ENCODE measurements at regions not wholly inside any gene's neighbourhood (a gene's known extent, or its start where the extent isn't known, plus 50 kb on each side); places are given as distances from the start of the nearest gene placed in this dataset.

DNA sequence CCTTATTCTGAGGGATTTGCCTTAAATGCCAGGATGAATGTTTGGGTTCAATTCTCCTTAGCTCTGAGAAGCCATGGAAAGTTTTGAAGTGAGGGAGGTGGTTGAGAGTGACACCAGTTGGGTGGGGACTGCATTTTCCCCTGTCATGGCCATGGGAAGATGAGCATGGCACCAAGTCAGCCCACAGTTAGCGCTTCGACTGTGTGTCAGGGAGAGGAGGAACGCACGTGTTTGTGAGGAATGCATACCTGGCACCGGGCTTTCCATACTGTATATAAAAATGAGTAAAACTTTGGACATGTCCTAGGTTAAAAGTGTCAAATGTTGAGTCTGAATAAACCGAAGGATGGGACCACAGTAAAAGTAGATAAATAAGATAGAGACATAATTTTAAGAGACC lies 187.5 kb upstream of the KL start:
- DNase-seq (ENCODE audit: low read depth), result no peak

DNA sequence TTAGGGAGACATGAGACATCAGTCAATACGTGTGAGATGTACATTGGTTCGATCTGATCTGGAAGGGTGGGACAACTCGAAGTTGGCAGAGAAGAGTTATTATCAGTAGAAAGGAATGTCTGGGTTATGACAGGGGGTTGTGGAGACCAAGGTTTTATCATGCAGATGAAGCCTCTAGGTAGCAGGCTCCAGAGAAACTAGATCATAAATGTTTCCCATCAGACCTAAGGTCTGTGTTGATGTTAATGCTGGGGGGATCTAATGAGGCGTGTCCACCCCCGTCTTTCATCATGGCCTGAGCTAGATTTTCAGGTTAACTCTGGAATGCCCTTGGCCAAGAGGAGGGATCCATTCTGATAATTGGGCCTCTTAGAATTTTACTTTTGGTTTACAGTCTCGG lies 187.0 kb upstream of the KL start:
- no peak overlapping the region for H3K4me3 ChIP-seq (ENCODE audit: low read length)
- TF ChIP-seq, protein P1, sequence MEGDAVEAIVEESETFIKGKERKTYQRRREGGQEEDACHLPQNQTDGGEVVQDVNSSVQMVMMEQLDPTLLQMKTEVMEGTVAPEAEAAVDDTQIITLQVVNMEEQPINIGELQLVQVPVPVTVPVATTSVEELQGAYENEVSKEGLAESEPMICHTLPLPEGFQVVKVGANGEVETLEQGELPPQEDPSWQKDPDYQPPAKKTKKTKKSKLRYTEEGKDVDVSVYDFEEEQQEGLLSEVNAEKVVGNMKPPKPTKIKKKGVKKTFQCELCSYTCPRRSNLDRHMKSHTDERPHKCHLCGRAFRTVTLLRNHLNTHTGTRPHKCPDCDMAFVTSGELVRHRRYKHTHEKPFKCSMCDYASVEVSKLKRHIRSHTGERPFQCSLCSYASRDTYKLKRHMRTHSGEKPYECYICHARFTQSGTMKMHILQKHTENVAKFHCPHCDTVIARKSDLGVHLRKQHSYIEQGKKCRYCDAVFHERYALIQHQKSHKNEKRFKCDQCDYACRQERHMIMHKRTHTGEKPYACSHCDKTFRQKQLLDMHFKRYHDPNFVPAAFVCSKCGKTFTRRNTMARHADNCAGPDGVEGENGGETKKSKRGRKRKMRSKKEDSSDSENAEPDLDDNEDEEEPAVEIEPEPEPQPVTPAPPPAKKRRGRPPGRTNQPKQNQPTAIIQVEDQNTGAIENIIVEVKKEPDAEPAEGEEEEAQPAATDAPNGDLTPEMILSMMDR (IDR thresholded peaks at IDR 0.05; ENCODE audit: insufficient read depth, low read depth, low read length, missing control alignments), result no peak
- peak; percentile 30 for DNase-seq (ENCODE audit: low read depth)

More for the DNA sequence above, 187.5 kb upstream of the KL start:
- H3K4me3 ChIP-seq (ENCODE audit: low read length), result no peak overlapping the region
- TF ChIP-seq, protein P1 (IDR thresholded peaks at IDR 0.05; ENCODE audit: insufficient read depth, low read depth, low read length, missing control alignments), result no peak

DNA sequence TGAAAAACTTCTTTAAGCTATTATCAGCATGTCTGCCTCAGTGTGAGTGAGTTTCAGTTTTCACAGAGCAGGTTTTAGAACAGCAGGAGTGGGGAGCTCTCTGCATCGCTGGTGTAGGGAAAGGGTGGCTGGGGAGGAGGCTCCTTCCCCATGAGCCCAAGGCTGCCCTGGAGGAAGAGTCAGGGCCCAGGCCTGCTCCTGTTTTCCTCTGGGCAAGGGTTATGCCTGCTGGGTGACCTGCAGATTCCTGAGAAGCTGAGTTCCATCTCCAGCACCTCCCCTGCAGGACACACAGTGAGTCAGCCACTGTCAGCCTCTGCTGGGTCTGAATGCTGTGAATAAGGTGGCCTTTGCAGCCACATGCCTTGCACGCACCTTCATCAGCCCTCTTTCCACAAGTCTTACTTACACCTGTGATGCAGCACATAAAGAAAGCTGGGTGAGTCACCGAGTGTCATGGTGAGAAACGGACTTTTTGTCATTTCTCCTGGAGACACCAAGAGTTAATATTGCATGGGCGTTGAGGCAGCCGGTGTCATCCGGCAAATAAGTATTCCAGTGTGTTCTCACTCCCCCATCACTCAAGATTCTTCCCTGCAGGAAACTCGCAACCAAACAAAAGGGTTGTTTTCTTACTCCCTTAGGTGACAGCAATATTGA lies 186.4 kb upstream of the KL start:
- TF ChIP-seq, protein P1 (IDR thresholded peaks at IDR 0.05; ENCODE audit: insufficient read depth, low read depth, low read length, missing control alignments), result no peak

DNA sequence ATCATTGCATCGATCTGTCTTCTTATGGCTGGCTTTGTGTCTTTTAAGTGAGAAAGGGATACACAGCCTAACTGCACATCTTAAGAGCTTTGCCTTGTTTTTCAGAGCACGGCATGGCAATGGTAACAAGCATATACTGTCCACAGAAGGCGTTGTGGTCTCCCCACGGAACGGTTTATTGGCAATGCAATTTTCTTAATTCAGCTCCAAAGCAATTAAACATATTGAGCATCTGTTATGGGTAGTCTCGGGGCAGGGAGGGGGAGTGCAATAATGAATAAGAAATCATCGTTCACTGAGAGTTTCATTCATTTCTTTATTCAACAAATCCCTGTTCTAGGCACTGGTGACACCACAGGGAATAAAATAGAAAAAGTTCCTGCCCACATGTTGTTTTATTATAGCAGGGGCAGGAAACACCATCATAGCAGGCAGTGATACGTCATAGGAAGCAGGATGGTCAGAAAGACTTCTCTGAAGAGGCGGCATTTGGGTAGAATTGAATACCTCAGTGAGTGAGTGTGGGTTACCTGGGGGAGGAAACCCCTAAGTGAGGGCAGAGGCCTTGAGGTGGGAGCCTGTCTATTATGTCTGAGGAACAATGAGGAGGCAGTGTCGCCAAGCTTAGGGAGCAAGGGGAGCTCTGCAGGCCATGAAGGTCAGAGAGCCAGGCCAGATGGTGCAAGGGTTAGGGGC lies 185.7 kb upstream of the KL start:
- TF ChIP-seq, protein P1 (IDR thresholded peaks at IDR 0.05; ENCODE audit: insufficient read depth, low read depth, low read length, missing control alignments), result no peak
- no peak overlapping the region for H3K4me3 ChIP-seq (ENCODE audit: low read length)
- DNase-seq (ENCODE audit: low read depth), result no peak

More for the DNA sequence above, 186.4 kb upstream of the KL start:
- H3K4me3 ChIP-seq (ENCODE audit: low read length), result no peak overlapping the region
- DNase-seq (ENCODE audit: low read depth), result peak; percentile 97

DNA sequence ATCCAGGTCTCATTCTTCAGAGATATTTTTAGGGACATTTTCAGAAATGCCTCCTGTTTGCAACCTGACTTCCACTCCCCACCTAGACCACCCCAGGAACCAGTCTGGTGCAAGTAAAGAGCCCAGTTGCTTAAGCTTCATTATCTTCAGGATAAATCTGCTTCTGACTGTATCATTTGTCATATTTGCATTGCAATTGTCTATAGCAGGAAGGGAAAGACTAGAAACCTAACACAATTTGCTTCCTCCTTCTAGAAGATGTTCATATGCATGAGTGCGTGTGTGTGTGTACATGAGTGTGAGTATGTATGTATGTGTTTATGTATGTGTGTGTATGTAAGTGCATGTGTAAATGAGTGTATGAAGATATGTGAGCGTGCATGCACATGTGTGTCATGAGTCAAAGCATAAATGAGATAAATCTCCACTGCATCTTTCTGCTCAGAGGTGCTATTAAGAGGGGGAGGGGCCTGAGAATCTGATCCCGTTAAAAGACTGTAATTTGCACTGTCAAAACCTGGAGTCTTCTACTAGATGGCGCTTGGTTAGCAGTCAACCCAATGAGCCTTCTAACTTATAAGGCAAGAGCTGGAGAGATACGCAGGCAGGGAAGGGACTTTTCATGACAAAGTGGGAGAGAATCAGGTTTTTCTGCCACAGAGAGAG lies 178.8 kb upstream of the KL start:
- H3K4me3 ChIP-seq (ENCODE audit: low read length), result no peak overlapping the region
- TF ChIP-seq, protein P1 (IDR thresholded peaks at IDR 0.05; ENCODE audit: insufficient read depth, low read depth, low read length, missing control alignments), result no peak
- DNase-seq (ENCODE audit: low read depth), result no peak

DNA sequence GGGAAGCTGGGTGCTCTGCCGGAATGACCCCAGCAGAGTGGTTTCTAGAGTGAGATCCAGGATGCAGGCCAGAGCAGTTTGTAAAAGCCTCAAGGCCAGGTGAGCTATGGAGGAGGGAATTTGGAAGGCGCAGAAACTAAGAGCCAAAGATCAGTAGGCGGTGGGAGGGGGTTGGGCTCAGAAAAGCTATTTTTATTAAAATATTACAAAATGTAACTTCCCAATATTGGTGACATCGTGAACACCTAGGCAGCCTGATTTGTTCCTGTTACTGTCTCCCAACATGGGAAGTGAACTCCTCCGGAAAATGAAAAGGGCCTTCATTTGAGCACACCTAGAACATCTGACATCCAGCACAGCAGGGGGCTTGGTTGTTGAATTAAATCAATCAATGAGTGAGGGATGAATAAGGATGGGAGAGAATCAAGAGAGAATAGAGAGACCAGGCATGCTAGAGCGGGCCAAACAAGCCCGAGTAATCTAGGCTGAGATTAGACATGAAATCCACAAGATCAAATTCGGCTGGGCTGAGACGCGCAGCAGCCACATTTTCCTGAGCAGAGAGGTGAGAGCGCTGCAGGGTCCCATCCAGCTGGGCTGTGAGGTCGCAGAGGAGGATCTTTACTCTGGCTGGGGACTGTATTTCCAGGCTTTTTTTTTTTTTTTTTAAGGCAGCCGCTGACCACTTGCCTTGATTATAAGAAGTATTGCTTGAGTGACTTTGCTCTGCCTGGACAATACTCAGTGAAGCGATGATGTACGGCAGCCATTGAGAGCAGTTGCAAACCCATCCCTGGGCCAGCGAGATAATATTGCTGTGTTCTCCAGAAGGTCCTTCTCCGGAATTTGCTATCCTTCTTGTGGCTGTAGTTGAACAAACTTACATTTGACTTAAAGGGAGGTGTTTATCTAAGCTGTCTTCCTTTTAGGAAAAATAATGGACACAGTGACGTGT lies 178.0 kb upstream of the KL start:
- H3K4me3 ChIP-seq (ENCODE audit: low read length), result no peak overlapping the region
- TF ChIP-seq, protein P1 (IDR thresholded peaks at IDR 0.05; ENCODE audit: insufficient read depth, low read depth, low read length, missing control alignments), result no peak
- DNase-seq (ENCODE audit: low read depth), result no peak

Data from epithelial cell of esophagus (primary cell).